ENCODE measurements at regions not wholly inside any gene's neighbourhood (a gene's known extent, or its start where the extent isn't known, plus 50 kb on each side); places are given as distances from the start of the nearest gene placed in this dataset.

- H3K27me3 ChIP-seq (ENCODE audit: control insufficient read depth, insufficient read depth, low read length) = no peaks in the 10 kb centered on the region
- H3K36me3 ChIP-seq (ENCODE audit: control insufficient read depth, insufficient read depth, low read length) = no peaks in the 10 kb centered on the region
- DNase-seq (ENCODE audit: low read depth) (no peak), FAIRE-seq (no peak)
- TF ChIP-seq, protein P1, sequence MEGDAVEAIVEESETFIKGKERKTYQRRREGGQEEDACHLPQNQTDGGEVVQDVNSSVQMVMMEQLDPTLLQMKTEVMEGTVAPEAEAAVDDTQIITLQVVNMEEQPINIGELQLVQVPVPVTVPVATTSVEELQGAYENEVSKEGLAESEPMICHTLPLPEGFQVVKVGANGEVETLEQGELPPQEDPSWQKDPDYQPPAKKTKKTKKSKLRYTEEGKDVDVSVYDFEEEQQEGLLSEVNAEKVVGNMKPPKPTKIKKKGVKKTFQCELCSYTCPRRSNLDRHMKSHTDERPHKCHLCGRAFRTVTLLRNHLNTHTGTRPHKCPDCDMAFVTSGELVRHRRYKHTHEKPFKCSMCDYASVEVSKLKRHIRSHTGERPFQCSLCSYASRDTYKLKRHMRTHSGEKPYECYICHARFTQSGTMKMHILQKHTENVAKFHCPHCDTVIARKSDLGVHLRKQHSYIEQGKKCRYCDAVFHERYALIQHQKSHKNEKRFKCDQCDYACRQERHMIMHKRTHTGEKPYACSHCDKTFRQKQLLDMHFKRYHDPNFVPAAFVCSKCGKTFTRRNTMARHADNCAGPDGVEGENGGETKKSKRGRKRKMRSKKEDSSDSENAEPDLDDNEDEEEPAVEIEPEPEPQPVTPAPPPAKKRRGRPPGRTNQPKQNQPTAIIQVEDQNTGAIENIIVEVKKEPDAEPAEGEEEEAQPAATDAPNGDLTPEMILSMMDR (IDR thresholded peaks at IDR 0.05; ENCODE audit: insufficient read depth, low read length, severe bottlenecking) = no peak
- no peak overlapping the region for H3K4me3 ChIP-seq (ENCODE audit: low read depth, low read length)
Observed at GRCh38 chr13:62611343-62611742, 1195.7 kb upstream of the PCDH20 start.

DNA sequence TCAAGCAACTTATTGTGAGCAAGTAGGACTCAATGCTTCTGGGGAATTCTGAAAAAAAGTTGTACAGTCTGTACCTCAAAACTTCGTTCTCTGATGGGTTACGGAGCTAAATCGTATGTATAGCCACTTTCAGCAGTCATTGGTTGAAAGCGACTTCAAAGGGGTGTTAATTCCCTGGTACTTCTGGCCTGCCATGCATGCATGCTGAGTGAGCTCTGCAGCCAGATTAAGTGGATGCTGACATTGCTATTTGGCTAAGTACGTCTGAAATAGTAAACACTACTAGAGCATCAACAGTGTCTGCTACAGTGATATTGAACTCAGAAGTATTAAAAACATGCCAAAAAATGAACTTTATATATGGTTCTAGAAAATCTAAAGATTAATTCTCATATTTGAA, 1183.1 kb upstream of the PCDH20 start:
- Histone ChIP-seq H3K27me3 (ENCODE audit: control insufficient read depth, insufficient read depth, low read length) (no peaks in the 10 kb centered on the region), H3K4me3 (ENCODE audit: low read depth, low read length) (no peak overlapping the region), H3K36me3 (ENCODE audit: control insufficient read depth, insufficient read depth, low read length) (no peaks in the 10 kb centered on the region)
- FAIRE-seq = no peak
- no peak for DNase-seq (ENCODE audit: low read depth)
- TF ChIP-seq, protein P1 (IDR thresholded peaks at IDR 0.05; ENCODE audit: insufficient read depth, low read length, severe bottlenecking) = no peak

GRCh38 chr13:62595976-62596375, 1180.3 kb upstream of the PCDH20 start:
- TF ChIP-seq, protein P1 (IDR thresholded peaks at IDR 0.05; ENCODE audit: insufficient read depth, low read length, severe bottlenecking) = no peak
- Histone ChIP-seq H3K4me3 (ENCODE audit: low read depth, low read length) (no peak overlapping the region), H3K36me3 (ENCODE audit: control insufficient read depth, insufficient read depth, low read length) (no peaks in the 10 kb centered on the region), H3K27me3 (ENCODE audit: control insufficient read depth, insufficient read depth, low read length) (no peaks in the 10 kb centered on the region)
- FAIRE-seq = no peak
- no peak for DNase-seq (ENCODE audit: low read depth)

DNA sequence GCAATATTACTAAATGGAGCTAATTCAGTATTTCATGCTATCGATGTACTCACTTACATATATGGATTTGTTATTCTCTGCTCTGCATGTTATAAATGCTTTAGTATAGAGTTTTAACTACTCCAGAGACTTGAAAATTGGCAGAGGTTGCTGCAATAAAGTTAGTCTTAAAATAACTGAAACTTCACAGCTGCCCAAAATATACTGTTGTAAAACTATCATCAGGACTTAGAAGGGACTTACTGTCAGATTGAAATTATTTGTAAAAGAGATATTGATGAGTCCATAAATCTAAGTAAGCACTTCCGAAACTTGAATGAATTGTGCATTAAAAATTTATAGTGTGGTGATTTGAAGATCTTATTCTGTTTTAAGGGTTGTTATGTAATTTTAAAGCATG, 1178.2 kb upstream of the PCDH20 start:
- DNase-seq (ENCODE audit: low read depth) (no peak), FAIRE-seq (no peak)
- TF ChIP-seq, protein P1 (IDR thresholded peaks at IDR 0.05; ENCODE audit: insufficient read depth, low read length, severe bottlenecking) = no peak
- Histone ChIP-seq H3K4me3 (ENCODE audit: low read depth, low read length) (no peak overlapping the region), H3K27me3 (ENCODE audit: control insufficient read depth, insufficient read depth, low read length) (no peaks in the 10 kb centered on the region), H3K36me3 (ENCODE audit: control insufficient read depth, insufficient read depth, low read length) (no peaks in the 10 kb centered on the region)

GRCh38 chr13:62583466-62583865, 1167.8 kb upstream of the PCDH20 start:
- H3K27me3 ChIP-seq (ENCODE audit: control insufficient read depth, insufficient read depth, low read length) = no peaks in the 10 kb centered on the region
- no peak for FAIRE-seq
- DNase-seq (ENCODE audit: low read depth) = no peak
- TF ChIP-seq, protein P1 (IDR thresholded peaks at IDR 0.05; ENCODE audit: insufficient read depth, low read length, severe bottlenecking) = no peak
- H3K4me3 ChIP-seq (ENCODE audit: low read depth, low read length) = no peak overlapping the region
- H3K36me3 ChIP-seq (ENCODE audit: control insufficient read depth, insufficient read depth, low read length) = no peaks in the 10 kb centered on the region

DNA sequence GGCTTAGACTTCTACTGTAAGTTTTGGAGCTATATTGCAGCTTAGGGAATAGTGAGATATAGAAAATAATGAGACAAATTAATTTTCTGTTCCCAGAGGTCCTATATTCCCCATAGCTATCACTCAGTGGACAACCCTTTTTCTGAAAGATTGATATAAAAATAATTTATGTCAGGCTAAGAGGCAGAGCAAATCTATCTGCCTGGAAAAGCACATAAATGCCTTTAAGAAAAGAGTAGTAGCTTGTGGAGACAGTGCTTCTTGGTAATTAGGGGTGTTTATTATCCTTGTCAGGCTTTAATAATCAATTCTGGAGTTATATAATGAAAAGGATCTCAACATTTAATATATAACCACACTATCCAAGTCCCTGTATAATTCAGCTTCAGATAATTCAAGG, 1162.8 kb upstream of the PCDH20 start:
- H3K27me3 ChIP-seq (ENCODE audit: control insufficient read depth, insufficient read depth, low read length) = no peaks in the 10 kb centered on the region
- FAIRE-seq (no peak), DNase-seq (ENCODE audit: low read depth) (no peak)
- H3K36me3 ChIP-seq (ENCODE audit: control insufficient read depth, insufficient read depth, low read length) = no peaks in the 10 kb centered on the region
- no peak overlapping the region for H3K4me3 ChIP-seq (ENCODE audit: low read depth, low read length)
- TF ChIP-seq, protein P1 (IDR thresholded peaks at IDR 0.05; ENCODE audit: insufficient read depth, low read length, severe bottlenecking) = no peak
